HUES64 (cell line): ENCODE measurements at regions not wholly inside any gene's neighbourhood (a gene's known extent, or its start where the extent isn't known, plus 50 kb on each side); places are given as distances from the start of the nearest gene placed in this dataset.

Experiments used
- H3K27ac ChIP-seq: 2 replicates; pipeline ENCODE4 v1.7.0; 2013; ENCODE audit warnings: low read depth, low read length, inconsistent platforms
- H3K27me3 ChIP-seq: 2 replicates; pipeline ENCODE4 v1.6.1; 2013; ENCODE audit warnings: mild to moderate bottlenecking, low read length; ENCODE audit not compliant: insufficient read depth
- H3K36me3 ChIP-seq: 2 replicates; pipeline ENCODE4 v1.6.1; 2013; ENCODE audit warnings: mild to moderate bottlenecking, low read length; ENCODE audit not compliant: insufficient read depth
- H3K4me1 ChIP-seq: 2 replicates; pipeline ENCODE4 v1.6.1; 2013; ENCODE audit warnings: mild to moderate bottlenecking, low read length, moderate library complexity; ENCODE audit not compliant: insufficient read depth
- H3K4me3 ChIP-seq: 2 replicates; pipeline ENCODE4 v1.5.1; 2013; ENCODE audit warnings: mild to moderate bottlenecking, low read length, moderate library complexity
- H3K9ac ChIP-seq: 2 replicates; pipeline ENCODE4 v1.6.1; 2013; ENCODE audit warnings: mild to moderate bottlenecking, low read depth, low read length
- H3K9me3 ChIP-seq: 2 replicates; pipeline ENCODE4 v1.6.1; 2013; ENCODE audit warnings: low read depth, low read length; ENCODE audit not compliant: insufficient read depth
- WGBS: fragments of 150-250, 120-280 bp; methylation state at CpG from one replicate; pipeline ENCODE4 v1.1.7; 2013; ENCODE audit warnings: missing lambda C conversion rate; 5-methylcytosine and 5-hydroxymethylcytosine counted together

DNA sequence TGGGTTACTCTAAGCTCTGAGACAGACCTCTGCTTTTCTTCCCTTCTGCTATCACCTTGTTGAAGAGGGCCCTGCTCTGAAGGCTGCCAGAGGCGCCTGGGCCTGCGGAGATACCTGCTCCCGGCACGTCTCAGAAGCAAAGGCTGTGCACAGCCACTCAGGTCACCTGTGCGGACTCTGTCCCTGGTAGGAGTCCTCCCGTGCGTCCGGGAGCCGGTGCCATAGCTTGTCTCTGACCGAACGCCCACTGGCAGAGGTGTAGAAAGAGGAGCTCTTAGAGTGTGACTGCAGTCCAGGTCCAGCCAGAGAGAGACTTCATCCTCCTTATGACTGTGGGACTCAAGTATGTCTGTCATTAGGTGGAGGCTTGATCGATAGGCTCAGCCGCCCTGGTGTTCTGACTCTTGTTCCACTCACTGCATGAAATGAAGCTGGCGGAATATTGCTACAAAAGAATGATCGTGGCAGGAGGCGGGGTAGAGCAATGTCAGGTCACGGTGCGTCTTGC lies 51.0 kb upstream of the UNC93A start:
- no peak overlapping the region for H3K9ac ChIP-seq
- peak overlapping the region; percentile 23; the same call in 1 of the 2 replicates for H3K27ac ChIP-seq
- H3K27me3 ChIP-seq, result no peaks in the 10 kb centered on the region
- H3K9me3 ChIP-seq, result no peaks in the 10 kb centered on the region
- 90% methylated on average over 14 of the region's 18 CpGs for WGBS
- no peak overlapping the region for H3K4me3 ChIP-seq
- peaks cover 31% of the 10 kb centered on the region for H3K36me3 ChIP-seq
- H3K4me1 ChIP-seq, result peaks cover 47% of the 10 kb centered on the region
